Adrenal gland (tissue), 9 donors: ENCODE measurements at regions not wholly inside any gene's neighbourhood (a gene's known extent, or its start where the extent isn't known, plus 50 kb on each side); places are given as distances from the start of the nearest gene placed in this dataset.
"Not testable (repeated sequence)": the region's sequence is repeated elsewhere in the genome, so short reads cannot be mapped to it uniquely, and the experiment has no call there.

Experiments used
- DNase-seq, 7 donors: peaks; one replicate each; pipeline ENCODE4 v3.0.0-alpha.2; 2019 to 2020
- H3K27ac ChIP-seq, 5 donors: fragments of 200-600 bp; sonication (generic) in 4 of 5; 1 replicate in 3 of 5; 2 replicates in 2 of 5; pipeline versions ENCODE4 v1.5.1 to v1.8.0; 2016 to 2020; ENCODE audit warnings: mild to moderate bottlenecking in 1 of 5
- H3K27me3 ChIP-seq: fragments of 200-600 bp; 2 replicates; pipeline ENCODE4 v1.8.0; 2021
- H3K36me3 ChIP-seq, 2 donors: fragments of 200-600 bp; replicated peaks in 1 of 2; 1 replicate in 1 of 2; 2 replicates in 1 of 2; pipeline versions ENCODE4 v1.5.1 to v1.8.0; 2018 to 2022
- H3K4me1 ChIP-seq, 2 donors: fragments of 200-600 bp; replicated peaks in 1 of 2; 1 replicate in 1 of 2; 2 replicates in 1 of 2; pipeline versions ENCODE4 v1.5.1 to v1.8.0; 2018 to 2021
- H3K4me3 ChIP-seq, 4 donors: fragments of 200-600 bp; sonication (generic) in 3 of 4; one replicate each; pipeline ENCODE4 v1.5.1; 2016 to 2018
- H3K9me3 ChIP-seq, 3 donors: fragments of 200-600 bp; sonication (generic) in 1 of 3; replicated peaks in 1 of 3; 1 replicate in 2 of 3; 2 replicates in 1 of 3; pipeline versions ENCODE4 v1.5.1 to v1.8.0; 2016 to 2021
- POLR2A ChIP-seq, 2 donors: fragments of 450-650 bp; IDR thresholded peaks; one replicate each; pipeline ENCODE4 v1.6.1; 2017; ENCODE audit warnings: antibody characterized with exemption in 2 of 2, mild to moderate bottlenecking in 2 of 2, moderate library complexity in 1 of 2
- WGBS, 4 donors: extraction: QIAGEN DNeasy Blood & Tissue Kit in 2 of 4; methylation state at CpG; one replicate each; pipeline versions ENCODE4 v1.1.5 to v1.1.7; 2013 to 2017; 5-methylcytosine and 5-hydroxymethylcytosine counted together
- intact Hi-C, 2 donors: fragments of 100-400 bp; cut with DNase I; formaldehyde crosslinking; loops; one replicate each; pipeline versions ENCODE4 v1.14.1 to v1.15.0; 2022 to 2023
- TF ChIP-seq, protein P1 (sequence below), 6 experiments: fragments of 450-650 bp in 4 of 6; fragments of 200-600 bp in 2 of 6; sonication (generic) in 1 of 6; IDR thresholded peaks; 1 replicate in 5 of 6; 2 replicates in 1 of 6; pipeline versions ENCODE4 v1.5.1 to v1.8.0; 2016 to 2021; ENCODE audit warnings: antibody characterized with exemption in 6 of 6, mild to moderate bottlenecking in 2 of 6, moderate library complexity in 1 of 6
- donor health status: healthy with polysubstance abuse.
- donor health status: Bipolar disorder and iron deficiency.
- donor health status: DM: yes; HTN: yes; CAD: no.
- donor health status: DM: no; HTN: no; CAD: no.
- donor health status: DM: no; HTN: no; CAD: no.

- Histone ChIP-seq H3K36me3 (no peaks in the 10 kb centered on the region), H3K4me1 (peaks cover 4 to 10% of the 10 kb centered on the region in 2 donors), H3K9me3 (no peaks in the 10 kb centered on the region), H3K27ac (no peak overlapping the region), H3K27me3 (peaks cover 35% of the 10 kb centered on the region), H3K4me3 (peak overlapping the region in 1 of 4 donors; percentile 25)
- WGBS, 4 donors: 19 to 54% (median 29%) methylated on average over 4 to 25 of the region's 25 CpGs
- TF ChIP-seq POLR2A (IDR thresholded peaks at IDR 0.05): no peak
- TF ChIP-seq, protein P1, sequence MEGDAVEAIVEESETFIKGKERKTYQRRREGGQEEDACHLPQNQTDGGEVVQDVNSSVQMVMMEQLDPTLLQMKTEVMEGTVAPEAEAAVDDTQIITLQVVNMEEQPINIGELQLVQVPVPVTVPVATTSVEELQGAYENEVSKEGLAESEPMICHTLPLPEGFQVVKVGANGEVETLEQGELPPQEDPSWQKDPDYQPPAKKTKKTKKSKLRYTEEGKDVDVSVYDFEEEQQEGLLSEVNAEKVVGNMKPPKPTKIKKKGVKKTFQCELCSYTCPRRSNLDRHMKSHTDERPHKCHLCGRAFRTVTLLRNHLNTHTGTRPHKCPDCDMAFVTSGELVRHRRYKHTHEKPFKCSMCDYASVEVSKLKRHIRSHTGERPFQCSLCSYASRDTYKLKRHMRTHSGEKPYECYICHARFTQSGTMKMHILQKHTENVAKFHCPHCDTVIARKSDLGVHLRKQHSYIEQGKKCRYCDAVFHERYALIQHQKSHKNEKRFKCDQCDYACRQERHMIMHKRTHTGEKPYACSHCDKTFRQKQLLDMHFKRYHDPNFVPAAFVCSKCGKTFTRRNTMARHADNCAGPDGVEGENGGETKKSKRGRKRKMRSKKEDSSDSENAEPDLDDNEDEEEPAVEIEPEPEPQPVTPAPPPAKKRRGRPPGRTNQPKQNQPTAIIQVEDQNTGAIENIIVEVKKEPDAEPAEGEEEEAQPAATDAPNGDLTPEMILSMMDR (IDR thresholded peaks at IDR 0.05): no peak
- intact Hi-C loops: no loop called here
- peak; percentile 32 to 58 (median 38) for DNase-seq
Observed at GRCh38 chr1:212514056-212514614, 81.4 kb downstream of the NENF start.

GRCh38 chr1:212514782-212515181, 82.1 kb downstream of the NENF start:
- peaks cover 35% of the 10 kb centered on the region for H3K27me3 ChIP-seq
- TF ChIP-seq, protein P1 (IDR thresholded peaks at IDR 0.05): no peak
- no peak for TF ChIP-seq POLR2A (IDR thresholded peaks at IDR 0.05)
- H3K9me3 ChIP-seq: no peaks in the 10 kb centered on the region
- H3K4me1 ChIP-seq: peaks cover 4 to 10% of the 10 kb centered on the region in 2 donors
- intact Hi-C loops: no loop called here
- no peak overlapping the region for H3K27ac ChIP-seq
- peak in 1 of 7 donors; percentile 10 for DNase-seq
- peak overlapping the region in 1 of 4 donors; percentile 25 for H3K4me3 ChIP-seq
- 15% methylated on average over 36 of the region's 36 CpGs; no CpG with 5 or more reads in 2 of the 4 donors for WGBS, 4 donors
- H3K36me3 ChIP-seq: no peaks in the 10 kb centered on the region

- WGBS, 4 donors: 66 to 70% (median 69%) methylated on average over 10 to 12 of the region's 12 CpGs
- peaks cover 4 to 10% of the 10 kb centered on the region in 2 donors for H3K4me1 ChIP-seq
- H3K4me3 ChIP-seq: no peak overlapping the region
- no peaks in the 10 kb centered on the region for H3K9me3 ChIP-seq
- H3K36me3 ChIP-seq: no peaks in the 10 kb centered on the region
- no peak for DNase-seq
- intact Hi-C loops: no loop called here
- H3K27ac ChIP-seq: no peak overlapping the region
- peaks cover 35% of the 10 kb centered on the region for H3K27me3 ChIP-seq
- TF ChIP-seq, protein P1 (IDR thresholded peaks at IDR 0.05): no peak
- TF ChIP-seq POLR2A (IDR thresholded peaks at IDR 0.05): no peak
Observed at GRCh38 chr1:212515329-212515760, 82.6 kb downstream of the NENF start.

- peaks cover 35% of the 10 kb centered on the region for H3K27me3 ChIP-seq
- H3K9me3 ChIP-seq, intact Hi-C loops, H3K4me3 ChIP-seq, DNase-seq, H3K36me3 ChIP-seq, H3K27ac ChIP-seq: not testable (repeated sequence)
- H3K4me1 ChIP-seq: peaks cover 4 to 10% of the 10 kb centered on the region in 2 donors
- 84 to 91% (median 85%) methylated on average over 4 of the region's 4 CpGs for WGBS, 4 donors
Observed at GRCh38 chr1:212516012-212516411, 83.3 kb downstream of the NENF start.
